ENCODE measurements at regions not wholly inside any gene's neighbourhood (a gene's known extent, or its start where the extent isn't known, plus 50 kb on each side); places are given as distances from the start of the nearest gene placed in this dataset.

DNA sequence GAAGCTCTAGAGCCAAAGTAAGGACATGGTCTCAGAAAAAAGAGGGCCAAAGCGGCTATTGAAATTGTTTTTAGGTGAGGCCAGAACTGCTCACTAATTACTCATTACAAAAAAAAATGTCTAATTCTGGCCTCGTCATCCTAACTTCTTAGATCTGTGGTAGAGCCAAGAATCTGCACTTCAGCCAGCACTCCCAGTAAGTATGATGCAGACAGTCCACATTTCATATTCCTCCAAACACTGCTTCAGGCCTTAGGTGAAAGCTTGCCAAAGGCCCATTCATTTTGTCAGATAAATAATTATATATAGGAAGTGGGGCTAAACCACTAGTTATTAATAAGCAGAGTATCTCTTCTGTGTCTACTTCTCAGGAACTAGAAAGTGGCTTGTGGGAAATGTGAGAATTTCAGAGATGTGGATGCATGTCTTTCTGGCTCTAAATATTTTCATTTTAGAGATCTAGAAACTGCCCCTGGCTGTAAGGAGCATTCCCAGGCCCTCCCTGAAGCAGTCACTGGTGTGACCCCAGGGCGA lies 554.0 kb downstream of the TLE4 start:
- no peak for TF ChIP-seq EZH2 (IDR thresholded peaks at IDR 0.05; ENCODE audit: low read depth)
- TF ChIP-seq, protein P1, sequence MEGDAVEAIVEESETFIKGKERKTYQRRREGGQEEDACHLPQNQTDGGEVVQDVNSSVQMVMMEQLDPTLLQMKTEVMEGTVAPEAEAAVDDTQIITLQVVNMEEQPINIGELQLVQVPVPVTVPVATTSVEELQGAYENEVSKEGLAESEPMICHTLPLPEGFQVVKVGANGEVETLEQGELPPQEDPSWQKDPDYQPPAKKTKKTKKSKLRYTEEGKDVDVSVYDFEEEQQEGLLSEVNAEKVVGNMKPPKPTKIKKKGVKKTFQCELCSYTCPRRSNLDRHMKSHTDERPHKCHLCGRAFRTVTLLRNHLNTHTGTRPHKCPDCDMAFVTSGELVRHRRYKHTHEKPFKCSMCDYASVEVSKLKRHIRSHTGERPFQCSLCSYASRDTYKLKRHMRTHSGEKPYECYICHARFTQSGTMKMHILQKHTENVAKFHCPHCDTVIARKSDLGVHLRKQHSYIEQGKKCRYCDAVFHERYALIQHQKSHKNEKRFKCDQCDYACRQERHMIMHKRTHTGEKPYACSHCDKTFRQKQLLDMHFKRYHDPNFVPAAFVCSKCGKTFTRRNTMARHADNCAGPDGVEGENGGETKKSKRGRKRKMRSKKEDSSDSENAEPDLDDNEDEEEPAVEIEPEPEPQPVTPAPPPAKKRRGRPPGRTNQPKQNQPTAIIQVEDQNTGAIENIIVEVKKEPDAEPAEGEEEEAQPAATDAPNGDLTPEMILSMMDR (conservative IDR thresholded peaks at IDR 0.05), result no peak
